Breast epithelium (tissue), 4 donors: ENCODE measurements at regions not wholly inside any gene's neighbourhood (a gene's known extent, or its start where the extent isn't known, plus 50 kb on each side); places are given as distances from the start of the nearest gene placed in this dataset.

Source experiments
- DNase-seq, 2 donors: peaks; one replicate each; pipeline ENCODE4 v3.0.0-alpha.2; 2019; ENCODE audit warnings: low spot score in 2 of 2
- H3K27ac ChIP-seq, 2 donors: fragments of 200-600 bp; sonication (generic) in 1 of 2; one replicate each; pipeline ENCODE4 v1.5.1; 2016 to 2019; ENCODE audit warnings: mild to moderate bottlenecking in 1 of 2
- H3K27me3 ChIP-seq, 2 donors: fragments of 200-600 bp; sonication (generic) in 1 of 2; one replicate each; pipeline versions ENCODE4 v1.5.1 to v1.6.0; 2017 to 2019; ENCODE audit warnings: control low read depth in 1 of 2, mild to moderate bottlenecking in 1 of 2
- H3K36me3 ChIP-seq: fragments of 200-600 bp; one replicate; pipeline ENCODE4 v1.5.1; 2019
- H3K4me1 ChIP-seq, 2 donors: fragments of 200-600 bp; sonication (generic); one replicate each; pipeline ENCODE4 v1.5.1; 2016 to 2019; ENCODE audit warnings: control low read depth in 1 of 2
- H3K4me3 ChIP-seq, 3 donors: fragments of 200-600 bp; sonication (generic); 1 replicate in 2 of 3; 2 replicates in 1 of 3; pipeline ENCODE4 v1.5.1; 2016 to 2019; ENCODE audit warnings: mild to moderate bottlenecking in 3 of 3, moderate library complexity in 2 of 3
- H3K9me3 ChIP-seq, 2 donors: fragments of 200-600 bp; sonication (generic) in 1 of 2; one replicate each; pipeline ENCODE4 v1.5.1; 2016 to 2019; ENCODE audit warnings: control low read depth in 1 of 2
- CTCF ChIP-seq, 3 donors: fragments of 450-650 bp; IDR thresholded peaks; one replicate each; pipeline ENCODE4 v1.5.1; 2016 to 2017; ENCODE audit warnings: antibody characterized with exemption in 3 of 3, mild to moderate bottlenecking in 3 of 3, moderate library complexity in 3 of 3
- POLR2A ChIP-seq: fragments of 450-650 bp; IDR thresholded peaks from one replicate; pipeline ENCODE4 v1.6.1; 2016; ENCODE audit warnings: antibody characterized with exemption, mild to moderate bottlenecking, moderate library complexity
- POLR2AphosphoS5 ChIP-seq, 3 donors: sonication (generic); formaldehyde crosslinking; IDR thresholded peaks; one replicate each; pipeline ENCODE4 v1.6.1; 2017; ENCODE audit warnings: antibody characterized with exemption in 3 of 3
- intact Hi-C: fragments of 100-400 bp; cut with DNase I; formaldehyde crosslinking; loops from one replicate; pipeline ENCODE4 v1.15.1; 2023; ENCODE audit warnings: low total_unique reads

- no peaks in the 10 kb centered on the region for H3K27me3 ChIP-seq
- H3K4me3 ChIP-seq = no peak overlapping the region
- H3K27ac ChIP-seq = no peak overlapping the region
- no peak for TF ChIP-seq POLR2A
- TF ChIP-seq CTCF (IDR thresholded peaks at IDR 0.05) = no peak
- no peak for TF ChIP-seq POLR2AphosphoS5 (IDR thresholded peaks at IDR 0.05)
- H3K9me3 ChIP-seq = no peaks in the 10 kb centered on the region
- no peak for DNase-seq
- no peaks in the 10 kb centered on the region for H3K36me3 ChIP-seq
- no peaks in the 10 kb centered on the region for H3K4me1 ChIP-seq
- intact Hi-C loops = no loop called here
These were observed 63.0 kb downstream of the C5orf15 start for GRCh38 chr5:133905424-133905823.

- intact Hi-C loops = no loop called here
- TF ChIP-seq POLR2AphosphoS5 (IDR thresholded peaks at IDR 0.05) (no peak), POLR2A (no peak), CTCF (IDR thresholded peaks at IDR 0.05) (no peak)
- H3K27ac ChIP-seq = no peak overlapping the region
- no peaks in the 10 kb centered on the region for H3K27me3 ChIP-seq
- H3K36me3 ChIP-seq = no peaks in the 10 kb centered on the region
- H3K4me3 ChIP-seq = no peak overlapping the region
- H3K9me3 ChIP-seq = no peaks in the 10 kb centered on the region
- no peak for DNase-seq
- no peaks in the 10 kb centered on the region for H3K4me1 ChIP-seq
These were observed 63.8 kb downstream of the C5orf15 start for GRCh38 chr5:133904641-133905040.

- TF ChIP-seq POLR2AphosphoS5 (IDR thresholded peaks at IDR 0.05) (no peak), POLR2A (no peak), CTCF (IDR thresholded peaks at IDR 0.05) (no peak)
- H3K36me3 ChIP-seq = no peaks in the 10 kb centered on the region
- H3K4me3 ChIP-seq = no peak overlapping the region
- intact Hi-C loops = no loop called here
- no peak overlapping the region for H3K27ac ChIP-seq
- H3K27me3 ChIP-seq = no peaks in the 10 kb centered on the region
- no peaks in the 10 kb centered on the region for H3K9me3 ChIP-seq
- H3K4me1 ChIP-seq = no peaks in the 10 kb centered on the region
- no peak for DNase-seq
These were observed 65.8 kb downstream of the C5orf15 start for GRCh38 chr5:133902511-133903118.

- DNase-seq = no peak
- Histone ChIP-seq H3K4me3 (no peak overlapping the region), H3K9me3 (no peaks in the 10 kb centered on the region), H3K27me3 (no peaks in the 10 kb centered on the region), H3K4me1 (no peaks in the 10 kb centered on the region), H3K27ac (no peak overlapping the region), H3K36me3 (no peaks in the 10 kb centered on the region)
- TF ChIP-seq POLR2A = no peak
- no peak for TF ChIP-seq CTCF (IDR thresholded peaks at IDR 0.05)
- no peak for TF ChIP-seq POLR2AphosphoS5 (IDR thresholded peaks at IDR 0.05)
- intact Hi-C loops = no loop called here
These were observed 67.7 kb downstream of the C5orf15 start for GRCh38 chr5:133900534-133901270.

- Histone ChIP-seq H3K4me1 (no peaks in the 10 kb centered on the region), H3K36me3 (no peaks in the 10 kb centered on the region), H3K27me3 (no peaks in the 10 kb centered on the region), H3K4me3 (no peak overlapping the region), H3K27ac (no peak overlapping the region), H3K9me3 (no peaks in the 10 kb centered on the region)
- intact Hi-C loops = loop anchor here (5.0 kb wide), 1 partner anchor 1172 kb away; no protein-coding TSS in a partner anchor
- TF ChIP-seq POLR2AphosphoS5 (IDR thresholded peaks at IDR 0.05) (no peak), POLR2A (no peak), CTCF (IDR thresholded peaks at IDR 0.05) (no peak)
- DNase-seq = no peak
These were observed 68.9 kb downstream of the C5orf15 start for GRCh38 chr5:133899506-133899905.
